AG09309 (cell line): ENCODE measurements at regions not wholly inside any gene's neighbourhood (a gene's known extent, or its start where the extent isn't known, plus 50 kb on each side); places are given as distances from the start of the nearest gene placed in this dataset.

Experiments
- DNase-seq: peaks from one replicate; pipeline ENCODE4 v3.0.0-alpha.2; 2010; ENCODE audit warnings: low read depth
- H3K4me3 ChIP-seq: 2 replicates; pipeline ENCODE4 v1.5.1; 2011; ENCODE audit warnings: mild to moderate bottlenecking, low read depth, low read length, moderate library complexity; ENCODE audit not compliant: control insufficient read depth
- CTCF ChIP-seq: IDR thresholded peaks from 2 replicates; pipeline ENCODE4 v1.5.1; 2011; ENCODE audit warnings: mild to moderate bottlenecking, low read depth, low read length, inconsistent platforms; ENCODE audit not compliant: insufficient read depth, control insufficient read depth; ENCODE audit errors: missing control alignments

- DNase-seq: no peak
- H3K4me3 ChIP-seq: no peak overlapping the region
- TF ChIP-seq CTCF: no peak
These were observed 329.9 kb downstream of the TRIB2 start for GRCh38 chr2:13046557-13047165.

DNA sequence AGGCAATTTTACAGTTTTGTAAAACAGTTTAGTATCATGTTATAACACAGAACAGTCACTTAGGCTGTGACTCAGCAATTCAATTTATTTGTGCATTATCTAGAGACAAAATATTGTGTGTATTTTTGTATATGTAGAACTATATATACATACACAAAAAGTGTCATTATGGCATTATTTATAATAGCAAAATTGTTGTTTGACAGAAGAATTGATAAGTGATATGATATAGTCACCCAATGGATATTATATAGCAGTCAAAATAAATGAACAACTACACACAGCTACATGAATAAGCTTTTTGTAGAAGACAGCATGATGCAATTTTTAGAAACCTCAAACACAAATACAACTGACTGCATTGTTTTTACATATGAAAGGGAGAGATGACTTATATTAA is 334.0 kb downstream of the TRIB2 start:
- no peak for TF ChIP-seq CTCF
- DNase-seq: peak; percentile 5
- no peak overlapping the region for H3K4me3 ChIP-seq

DNA sequence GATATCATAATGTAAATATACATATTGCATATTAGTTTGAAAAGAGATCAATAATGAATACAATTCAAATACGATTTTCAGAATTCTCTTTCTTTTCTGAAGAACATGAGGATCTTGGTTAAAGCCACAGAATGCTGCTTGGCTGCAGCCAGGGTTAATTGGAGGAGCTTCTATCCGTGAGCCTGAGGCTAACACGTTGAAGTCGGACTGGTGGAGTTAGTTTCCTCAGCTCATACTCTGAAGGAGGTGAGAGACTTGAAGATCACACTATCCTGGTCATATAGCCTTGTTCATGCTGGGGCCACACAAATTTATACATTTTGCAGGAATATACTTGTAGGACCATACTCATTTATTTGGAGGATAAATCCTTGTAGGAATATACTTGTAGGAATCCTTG is 335.8 kb downstream of the TRIB2 start:
- no peak for DNase-seq
- TF ChIP-seq CTCF: no peak
- no peak overlapping the region for H3K4me3 ChIP-seq

- DNase-seq: no peak
- H3K4me3 ChIP-seq: no peak overlapping the region
- peak; percentile 52 for TF ChIP-seq CTCF
These were observed 339.6 kb downstream of the TRIB2 start for GRCh38 chr2:13056259-13056843.

DNA sequence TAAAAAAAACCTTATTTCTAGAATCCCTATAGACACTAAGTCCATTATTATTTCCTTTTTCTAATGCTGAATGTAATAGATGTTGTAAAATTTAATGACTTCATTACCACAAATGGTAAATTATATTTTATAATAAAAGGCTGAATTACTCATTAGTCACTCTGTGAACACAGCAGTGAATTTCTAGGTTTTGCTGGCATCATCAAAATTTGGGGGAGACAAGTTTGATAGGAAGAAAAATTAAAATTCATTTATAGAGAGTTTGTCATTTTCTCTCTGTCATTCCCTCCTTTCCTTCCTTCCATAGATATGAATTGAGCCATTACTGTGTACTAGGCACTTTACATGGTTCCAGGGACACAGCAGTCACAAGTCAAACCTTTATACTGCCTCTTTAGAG is 340.9 kb downstream of the TRIB2 start:
- DNase-seq: no peak
- no peak overlapping the region for H3K4me3 ChIP-seq
- no peak for TF ChIP-seq CTCF

DNA sequence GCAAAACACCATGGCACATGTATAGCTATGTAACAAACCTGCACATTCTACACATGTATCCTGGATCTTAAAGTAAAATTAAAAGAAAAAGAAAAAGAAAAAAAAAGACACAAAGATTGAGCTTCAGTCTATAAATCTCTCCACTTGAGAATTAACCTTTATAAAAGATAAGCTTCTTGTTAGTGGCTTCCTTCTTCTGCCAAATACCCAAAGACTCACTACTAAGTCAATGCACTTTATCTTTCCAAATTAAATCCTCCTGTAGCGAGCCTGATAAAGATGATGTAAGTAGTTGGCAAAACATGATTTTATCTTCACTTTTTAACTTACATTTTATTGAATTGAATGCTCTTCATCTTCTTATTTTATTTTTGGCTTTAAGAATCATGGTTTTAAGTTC is 349.9 kb downstream of the TRIB2 start:
- no peak for DNase-seq
- no peak overlapping the region for H3K4me3 ChIP-seq
- TF ChIP-seq CTCF: no peak
